RWPE1 (cell line): ENCODE measurements at regions not wholly inside any gene's neighbourhood (a gene's known extent, or its start where the extent isn't known, plus 50 kb on each side); places are given as distances from the start of the nearest gene placed in this dataset.

Experiments used
- CTCF ChIA-PET: fragments of 350-600 bp; sonication (Branson Sonifier 250); formaldehyde crosslinking; extraction: SDS; loops from one replicate; lab custom pipeline; 2021; lab: Yijun Ruan, JAX
- POLR2A ChIA-PET: fragments of 400-600 bp; formaldehyde crosslinking; extraction: SDS; loops from one replicate; lab custom pipeline; 2020; ENCODE audit warnings: antibody characterized with exemption; ENCODE audit not compliant: low non-redundant PET; lab: Yijun Ruan, JAX
- DNase-seq: peaks from one replicate; pipeline ENCODE4 v3.0.0; 2012; ENCODE audit warnings: low spot score
- H3K27ac ChIP-seq: fragments of 450-650 bp; 2 replicates; pipeline ENCODE4 v1.5.1; 2017
- CTCF ChIP-seq: fragments of 450-650 bp; conservative IDR thresholded peaks from 2 replicates; pipeline ENCODE4 v1.5.1; 2017; ENCODE audit warnings: low read depth, mild to moderate bottlenecking

DNA sequence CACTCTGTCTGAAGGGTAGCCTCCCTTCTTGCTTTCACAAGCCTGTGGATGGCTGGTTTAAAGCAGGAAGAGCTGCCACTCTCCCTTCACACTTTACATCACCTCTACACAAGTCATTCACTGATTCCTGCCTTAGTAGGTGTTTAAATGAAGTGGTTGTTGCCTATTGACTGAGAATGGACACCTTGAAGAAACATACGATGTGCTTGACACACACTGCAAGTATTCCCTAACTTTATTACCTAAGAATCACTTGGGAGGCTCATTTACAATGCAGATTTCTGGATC lies 230.5 kb downstream of the PIK3R1 start:
- no peak overlapping the region for H3K27ac ChIP-seq
- no peak for DNase-seq
- POLR2A ChIA-PET = no interaction called here
- no peak for TF ChIP-seq CTCF
- CTCF ChIA-PET = interaction anchor here (0.8 kb wide), 1 partner anchor 9 kb away, joined by 3 read pairs; no protein-coding TSS in a partner anchor

DNA sequence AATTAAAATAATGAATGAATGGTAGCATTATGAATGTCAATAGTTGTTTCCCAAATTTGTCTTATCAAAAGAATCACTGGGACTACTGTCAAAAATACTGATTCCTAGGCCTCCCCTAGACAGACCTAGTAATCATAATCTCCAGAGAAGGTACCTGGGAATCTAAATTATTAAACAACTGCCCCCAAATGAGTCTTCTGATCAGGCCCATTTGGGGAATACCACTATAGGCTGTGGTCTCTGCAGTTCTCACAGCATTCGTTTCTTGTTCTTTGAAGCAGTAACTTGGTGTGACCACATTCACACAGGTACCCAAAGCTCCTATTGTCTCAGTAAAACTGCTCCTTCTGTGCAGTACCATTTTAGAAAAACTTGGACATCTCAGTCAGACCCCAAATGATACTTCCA lies 230.9 kb downstream of the PIK3R1 start:
- DNase-seq = no peak
- TF ChIP-seq CTCF = no peak
- ChIA-PET CTCF (no interaction called here), POLR2A (no interaction called here)
- no peak overlapping the region for H3K27ac ChIP-seq

- H3K27ac ChIP-seq = no peak overlapping the region
- ChIA-PET POLR2A (no interaction called here), CTCF (no interaction called here)
- no peak for DNase-seq
- TF ChIP-seq CTCF = no peak
Measured at GRCh38 chr5:68447136-68447929, 231.8 kb downstream of the PIK3R1 start.

DNA sequence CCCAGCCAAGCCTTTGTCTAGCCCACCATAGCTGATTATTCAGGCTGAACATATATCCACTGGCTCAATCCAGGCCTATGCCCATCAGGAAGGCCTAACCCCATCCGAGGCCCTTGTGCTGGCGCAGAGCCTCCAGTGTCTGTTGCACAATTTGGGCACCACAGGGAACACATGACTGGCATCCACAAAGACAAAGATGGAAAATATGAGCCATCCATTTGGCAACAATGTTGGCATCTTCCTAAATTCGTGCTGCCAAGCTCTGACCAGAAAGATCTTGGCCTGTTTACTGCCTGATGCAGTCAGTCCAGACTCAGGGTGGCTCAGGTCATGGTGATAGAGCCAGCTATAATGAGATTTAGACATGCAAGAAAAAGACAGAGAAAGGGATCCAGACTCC lies 233.8 kb downstream of the PIK3R1 start:
- H3K27ac ChIP-seq = peak overlapping the region; percentile 56
- POLR2A ChIA-PET = no interaction called here
- TF ChIP-seq CTCF = no peak
- CTCF ChIA-PET = interaction anchor here (1.3 kb wide), 1 partner anchor 163 kb away, joined by 5 read pairs; no protein-coding TSS in a partner anchor
- DNase-seq = no peak

DNA sequence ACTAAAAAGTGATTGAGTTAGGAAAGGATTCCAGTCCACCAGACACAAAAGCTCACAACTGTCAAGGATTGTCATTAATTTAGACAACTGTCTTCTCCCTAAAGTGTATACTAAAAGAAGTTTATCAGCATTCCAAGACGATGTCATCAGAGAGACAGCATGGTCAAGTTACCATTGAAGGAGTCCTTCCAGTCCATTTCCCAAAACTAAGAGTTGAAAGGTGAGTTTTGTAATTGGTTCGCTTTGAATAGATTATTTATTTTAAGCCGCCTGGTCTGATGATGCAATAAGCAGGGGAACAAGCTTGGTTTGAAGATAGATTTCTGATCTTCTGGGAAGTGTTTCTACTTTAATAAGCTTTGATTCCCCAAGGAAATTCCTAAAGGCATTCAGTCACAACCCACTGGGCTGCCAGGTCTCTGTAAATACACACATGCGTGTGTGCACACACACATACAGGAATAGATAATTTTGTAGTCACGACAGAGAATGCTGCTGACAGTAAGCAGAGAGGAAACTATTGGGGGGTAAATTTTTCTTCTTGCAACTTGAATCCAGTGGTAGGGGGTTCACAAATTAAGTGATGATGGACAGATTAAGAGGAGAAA lies 234.8 kb downstream of the PIK3R1 start:
- ChIA-PET CTCF (interaction anchor here (1.3 kb wide), 1 partner anchor 164 kb away, joined by 5 read pairs; no protein-coding TSS in a partner anchor), POLR2A (no interaction called here)
- no peak overlapping the region for H3K27ac ChIP-seq
- no peak for TF ChIP-seq CTCF
- peak; percentile 63 for DNase-seq

GRCh38 chr5:68452286-68452685 lies 236.7 kb downstream of the PIK3R1 start:
- ChIA-PET CTCF (interaction anchor here (0.7 to 1.4 kb wide), 2 partner anchors 8 to 73 kb away, joined by 3 to 5 read pairs; no protein-coding TSS in a partner anchor), POLR2A (no interaction called here)
- no peak for TF ChIP-seq CTCF
- no peak for DNase-seq
- no peak overlapping the region for H3K27ac ChIP-seq
